Tongue (tissue), 1 donor: ENCODE measurements at regions not wholly inside any gene's neighbourhood (a gene's known extent, or its start where the extent isn't known, plus 50 kb on each side); places are given as distances from the start of the nearest gene placed in this dataset.
A peak's percentile ranks its signal among the peaks of the same experiment; 100 is the strongest.
"Not testable (repeated sequence)": the region's sequence is repeated elsewhere in the genome, so short reads cannot be mapped to it uniquely, and the experiment has no call there.

Source experiments
- DNase-seq: peaks from one replicate; pipeline ENCODE4 v3.0.0-alpha.2; 2015

DNA sequence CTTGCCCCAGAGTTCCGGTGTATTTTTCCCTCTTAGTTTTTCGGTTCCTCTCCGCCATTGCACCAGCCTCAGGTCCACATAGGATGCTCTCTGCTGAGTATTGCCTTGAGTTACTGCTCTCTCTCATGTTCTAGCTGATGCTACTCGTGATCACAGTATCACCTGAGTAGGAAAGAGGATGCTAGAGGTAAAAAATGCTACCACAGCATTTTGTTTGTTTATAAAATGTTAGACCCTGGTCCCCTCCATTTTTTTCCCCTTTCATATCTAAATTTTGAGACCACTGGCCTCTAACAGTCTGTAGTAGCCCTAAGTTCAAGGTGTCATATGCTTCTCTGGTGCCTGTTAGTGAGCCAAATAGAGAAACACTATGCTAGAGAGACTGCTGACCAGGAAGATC lies 175.5 kb downstream of the OR2B2 start:
- no peak for DNase-seq

DNA sequence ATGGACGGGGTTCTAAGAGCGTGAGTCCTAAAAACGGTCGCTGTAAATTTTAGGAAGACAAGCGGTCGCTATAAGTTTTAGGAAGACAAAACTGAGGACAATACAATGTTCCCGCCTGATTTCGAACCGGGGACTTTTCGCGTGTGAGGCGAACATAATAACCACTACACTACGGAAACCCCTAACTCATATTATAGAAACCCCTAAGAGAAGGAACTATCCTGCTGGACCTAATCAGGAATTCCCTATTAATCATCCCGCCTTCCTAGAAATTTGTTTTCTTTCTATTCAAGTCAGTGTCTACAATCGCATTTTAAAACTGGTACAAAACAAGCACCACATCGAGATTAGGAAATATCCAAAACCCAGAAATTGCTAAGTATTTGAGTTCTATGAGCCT lies 183.8 kb downstream of the OR2B2 start:
- DNase-seq, result no peak

GRCh38 chr6:27726619-27727023 lies 185.6 kb downstream of the OR2B2 start:
- no peak for DNase-seq

DNA sequence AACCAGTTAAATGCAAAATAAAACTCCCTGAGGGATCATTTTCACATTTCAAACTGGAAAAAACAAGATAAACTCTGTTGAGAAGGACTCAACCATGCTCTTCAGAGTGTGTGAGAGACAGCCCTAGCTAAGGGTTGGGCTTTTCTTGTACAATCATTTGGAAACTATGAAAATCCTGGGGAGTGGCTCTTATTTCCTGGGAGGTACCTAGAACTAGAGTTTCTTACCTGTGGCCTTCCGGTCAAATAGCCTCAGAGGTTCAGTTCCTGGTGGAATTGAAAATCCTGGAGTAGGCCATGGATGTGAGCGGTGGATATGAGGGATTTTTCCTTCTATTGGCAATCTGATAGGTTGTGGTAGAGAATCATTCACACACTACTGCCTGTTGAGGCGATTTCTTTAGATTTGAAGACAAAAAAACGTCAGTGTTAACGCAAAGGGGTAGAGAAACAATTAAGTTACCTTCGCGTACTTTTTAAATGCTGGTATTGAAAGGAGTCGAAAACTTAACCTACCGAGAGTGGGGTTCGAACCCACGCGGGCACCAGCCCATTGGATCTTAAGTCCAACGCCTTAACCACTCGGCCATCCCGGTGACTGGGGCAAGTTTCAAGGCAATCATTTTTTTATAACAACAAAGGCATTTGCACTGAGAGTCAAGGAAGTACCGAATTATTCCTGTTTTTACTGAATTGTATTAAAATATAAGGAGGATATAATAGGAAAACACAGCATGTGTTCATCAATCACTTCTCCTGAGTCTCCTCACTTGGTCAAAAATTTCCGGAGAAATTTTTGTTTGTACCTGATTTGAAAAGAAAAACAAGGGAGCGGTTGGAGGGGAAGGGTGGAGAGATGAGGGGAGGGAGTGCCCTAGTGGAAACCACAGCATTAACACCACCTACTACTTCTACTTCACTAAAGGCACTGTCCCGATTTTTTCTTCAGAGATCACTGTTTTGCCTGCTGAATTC lies 191.3 kb downstream of the OR2B2 start:
- DNase-seq, result peak; percentile 3

GRCh38 chr6:27719039-27719438 lies 193.2 kb downstream of the OR2B2 start:
- DNase-seq, result not testable (repeated sequence)

- no peak for DNase-seq
These were observed 205.8 kb downstream of the OR2B2 start for GRCh38 chr6:27706431-27706830.

GRCh38 chr6:27700337-27700736 lies 211.9 kb downstream of the OR2B2 start:
- DNase-seq, result no peak

DNA sequence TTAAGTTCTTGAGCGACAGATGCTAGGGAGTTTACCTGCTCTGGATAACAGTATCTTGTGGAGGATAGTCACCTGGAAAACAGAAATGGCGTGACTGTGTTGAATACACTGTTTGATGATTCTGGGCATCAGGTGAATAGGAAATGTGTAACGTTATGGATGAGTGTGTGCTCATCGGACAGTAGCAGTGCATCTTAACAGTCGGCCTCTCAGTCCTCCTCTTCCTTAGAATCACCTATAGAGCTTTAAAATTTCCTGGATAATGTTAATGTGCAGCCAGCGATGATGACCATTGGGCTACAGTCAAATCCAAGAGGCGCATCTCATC lies 217.7 kb downstream of the OR2B2 start:
- DNase-seq, result no peak

- DNase-seq, result peak; percentile 72
These were observed 218.2 kb downstream of the OR2B2 start for GRCh38 chr6:27693766-27694546.

- not testable (repeated sequence) for DNase-seq
These were observed 219.2 kb upstream of the ZNF184 start for GRCh38 chr6:27692133-27692532.

- DNase-seq, result peak; percentile 96
These were observed 215.2 kb upstream of the ZNF184 start for GRCh38 chr6:27688014-27688586.

DNA sequence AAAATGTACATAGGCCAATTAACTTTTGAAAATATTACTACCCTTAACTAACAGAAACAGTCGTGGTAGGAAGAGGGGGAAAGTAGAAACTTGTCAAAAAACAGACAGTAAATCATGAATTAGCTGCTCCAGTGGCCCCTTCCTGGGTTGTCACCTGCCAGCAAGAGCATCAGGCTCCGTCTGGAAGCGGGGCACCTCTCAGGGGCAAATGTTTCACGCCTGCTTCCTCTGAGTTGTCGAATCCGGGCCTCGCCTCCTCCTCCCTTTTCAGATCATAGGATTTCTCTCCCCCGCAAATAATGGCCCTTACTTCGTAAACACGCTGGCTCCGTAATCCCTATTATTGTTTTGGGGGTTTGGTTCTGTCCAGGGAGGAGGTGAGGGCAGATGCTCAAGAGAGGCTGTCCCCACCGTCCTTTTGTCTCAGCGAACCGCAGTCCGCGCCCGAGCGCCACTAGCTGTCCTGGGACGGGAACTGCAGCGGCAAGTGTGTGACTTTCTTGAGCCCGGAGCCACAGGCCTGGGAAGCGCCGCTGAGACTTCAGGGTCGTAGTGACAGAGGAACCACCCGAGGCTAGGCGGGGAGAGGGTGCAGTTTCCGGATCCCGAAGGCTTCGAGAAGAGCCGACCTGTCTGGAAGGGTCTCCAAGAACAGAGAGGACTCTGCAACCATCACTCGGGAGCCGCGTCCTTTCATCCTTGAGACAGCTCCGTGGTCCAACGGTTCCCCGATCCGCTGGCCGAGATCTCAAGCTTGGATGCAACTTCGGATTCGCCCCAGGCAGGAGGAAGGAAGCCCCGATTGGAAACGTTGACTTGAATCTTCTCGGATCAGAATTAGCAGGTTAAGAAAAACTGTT lies 214.5 kb upstream of the ZNF184 start:
- peak; percentile 89 for DNase-seq

GRCh38 chr6:27685279-27685678 lies 212.4 kb upstream of the ZNF184 start:
- DNase-seq, result no peak

DNA sequence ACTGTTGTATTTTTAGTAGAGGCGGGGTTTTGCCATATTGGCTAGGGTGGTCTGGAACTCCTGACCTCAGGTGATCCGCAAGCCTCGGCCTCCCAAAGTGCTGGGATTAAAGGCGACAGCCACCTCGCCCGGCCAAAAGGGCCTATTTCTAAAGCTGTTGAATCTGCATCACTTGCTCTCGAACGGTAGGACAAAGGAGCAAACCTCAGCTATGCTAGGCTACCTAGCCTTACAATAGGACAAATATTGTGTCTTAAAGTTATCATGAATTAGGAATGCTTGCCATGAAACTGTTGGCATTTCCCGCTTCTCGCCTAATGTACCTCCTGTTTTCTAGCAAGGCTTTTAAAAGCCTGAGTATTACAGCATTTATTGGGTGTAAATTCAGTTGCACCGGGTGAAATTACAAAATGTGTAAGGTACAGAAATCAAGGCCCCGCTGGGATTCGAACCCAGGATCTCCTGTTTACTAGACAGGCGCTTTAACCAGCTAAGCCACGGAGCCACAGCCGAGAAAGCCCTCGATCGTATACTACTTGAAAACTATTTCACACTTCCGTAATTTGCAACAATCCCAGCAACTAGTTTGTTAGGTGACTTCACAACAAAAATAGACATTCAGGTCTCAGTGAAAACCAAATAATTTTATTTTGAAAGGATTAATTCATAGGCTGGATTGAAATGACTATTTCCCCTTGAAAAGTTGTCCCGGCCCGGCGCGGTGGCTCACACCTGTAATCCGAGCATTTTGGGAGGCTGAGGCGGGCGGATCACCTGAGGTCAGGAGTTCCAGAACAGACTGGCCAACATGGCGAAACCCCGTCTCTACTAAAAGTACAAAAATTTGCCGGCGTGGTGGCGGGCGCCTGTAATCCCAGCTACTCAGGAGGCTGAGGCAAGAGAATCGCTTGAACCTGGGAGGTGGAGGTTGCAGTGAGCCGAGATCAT lies 211.6 kb upstream of the ZNF184 start:
- DNase-seq, result peak; percentile 67

GRCh38 chr6:27679964-27680694 lies 207.2 kb upstream of the ZNF184 start:
- DNase-seq, result no peak

GRCh38 chr6:27679308-27679963 lies 206.5 kb upstream of the ZNF184 start:
- DNase-seq, result no peak

DNA sequence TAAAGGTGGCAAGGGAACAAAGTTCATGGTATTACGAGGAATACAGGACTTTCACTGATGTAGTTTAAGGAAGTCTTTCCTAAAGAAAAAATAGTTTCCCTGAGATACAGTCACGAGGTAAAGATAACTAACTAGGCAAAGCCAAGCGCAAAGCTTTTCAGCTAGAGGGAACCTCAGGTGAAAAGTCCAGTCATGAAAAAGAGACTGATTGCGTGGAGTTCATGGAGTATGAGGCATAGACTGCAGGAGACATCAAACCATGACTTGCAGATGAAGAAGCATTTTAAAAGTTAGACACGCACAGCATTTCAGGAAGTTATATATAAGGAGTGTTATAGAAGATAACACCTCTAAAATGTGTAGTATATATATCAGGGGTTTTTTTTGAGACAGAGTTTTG lies 205.6 kb upstream of the ZNF184 start:
- no peak for DNase-seq

- no peak for DNase-seq
These were observed 202.0 kb upstream of the ZNF184 start for GRCh38 chr6:27674882-27675281.

DNA sequence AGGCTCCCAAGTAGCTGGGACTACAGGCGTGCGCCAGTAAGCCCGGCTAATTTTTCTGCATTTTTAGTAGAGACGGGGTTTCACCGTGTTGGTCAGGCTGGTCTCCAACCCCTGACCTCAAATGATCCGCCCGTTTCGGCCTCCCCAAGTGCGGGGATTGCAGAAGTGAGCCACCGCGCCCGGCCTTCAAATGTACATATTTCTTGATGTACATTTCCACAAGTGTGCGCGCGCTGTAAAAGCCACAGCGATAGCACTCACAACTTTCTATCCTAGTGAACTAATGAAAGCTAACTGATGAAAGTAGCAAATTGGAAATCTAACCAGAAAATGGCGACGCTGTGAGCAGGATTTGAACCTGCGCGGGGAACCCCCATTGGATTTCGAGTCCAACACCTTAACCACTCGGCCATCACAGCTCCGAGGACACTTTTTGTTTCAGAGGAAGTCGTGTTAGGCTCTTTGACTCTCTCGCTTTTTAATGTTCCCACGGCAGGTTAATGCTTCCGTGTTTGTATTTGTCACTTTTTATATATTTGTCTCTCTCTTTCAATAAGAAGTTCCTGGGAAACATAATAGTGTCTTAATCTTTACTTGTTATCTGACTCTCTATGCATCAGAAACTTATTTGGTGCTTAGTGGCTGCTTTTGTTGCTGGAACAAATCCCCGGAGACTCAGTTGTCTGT lies 199.4 kb upstream of the ZNF184 start:
- peak; percentile 34 for DNase-seq
